ENCODE measurements at regions not wholly inside any gene's neighbourhood (a gene's known extent, or its start where the extent isn't known, plus 50 kb on each side); places are given as distances from the start of the nearest gene placed in this dataset.
A peak's percentile ranks its signal among the peaks of the same experiment; 100 is the strongest.

DNA sequence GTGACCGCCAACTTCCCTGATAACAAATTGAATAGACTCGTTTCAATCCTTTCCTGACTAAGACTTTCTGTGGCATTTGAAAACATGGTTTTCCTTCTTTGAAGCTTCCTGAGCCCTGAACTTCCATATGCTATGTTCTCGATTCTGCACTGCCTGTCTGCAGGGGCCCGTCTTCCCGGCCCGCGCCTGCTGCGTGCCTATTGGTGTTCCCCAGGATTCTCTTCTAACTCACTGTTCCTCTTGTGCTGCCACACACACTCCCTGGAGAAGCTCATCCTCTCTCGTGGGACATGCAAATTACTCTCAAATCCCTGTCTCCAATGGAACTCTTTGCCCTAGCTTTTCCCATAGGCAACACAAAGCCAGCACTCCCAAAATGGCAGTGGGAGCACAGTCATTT is 262.9 kb upstream of the GATB start:
- DNase-seq (ENCODE audit: low read depth, low spot score): no peak

DNA sequence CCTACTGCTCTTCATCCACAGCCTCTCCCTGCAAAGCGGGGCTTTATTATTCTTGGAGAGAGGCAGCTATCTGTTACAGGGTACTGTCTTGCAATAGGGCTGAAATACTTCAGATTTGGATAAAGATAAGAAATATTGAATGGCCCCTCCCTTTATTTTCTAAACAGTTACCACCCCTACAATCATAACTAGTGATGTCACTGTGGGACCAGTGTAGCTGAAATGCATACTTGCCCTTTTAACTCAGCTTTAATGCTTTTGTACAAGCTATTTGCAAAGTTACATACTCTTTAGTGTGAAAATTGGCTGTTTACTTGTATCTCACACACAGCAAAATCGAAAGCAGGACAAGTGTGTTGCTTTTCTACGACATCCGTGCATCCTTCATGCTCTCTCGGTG is 261.7 kb upstream of the GATB start:
- DNase-seq (ENCODE audit: low read depth, low spot score): no peak

DNA sequence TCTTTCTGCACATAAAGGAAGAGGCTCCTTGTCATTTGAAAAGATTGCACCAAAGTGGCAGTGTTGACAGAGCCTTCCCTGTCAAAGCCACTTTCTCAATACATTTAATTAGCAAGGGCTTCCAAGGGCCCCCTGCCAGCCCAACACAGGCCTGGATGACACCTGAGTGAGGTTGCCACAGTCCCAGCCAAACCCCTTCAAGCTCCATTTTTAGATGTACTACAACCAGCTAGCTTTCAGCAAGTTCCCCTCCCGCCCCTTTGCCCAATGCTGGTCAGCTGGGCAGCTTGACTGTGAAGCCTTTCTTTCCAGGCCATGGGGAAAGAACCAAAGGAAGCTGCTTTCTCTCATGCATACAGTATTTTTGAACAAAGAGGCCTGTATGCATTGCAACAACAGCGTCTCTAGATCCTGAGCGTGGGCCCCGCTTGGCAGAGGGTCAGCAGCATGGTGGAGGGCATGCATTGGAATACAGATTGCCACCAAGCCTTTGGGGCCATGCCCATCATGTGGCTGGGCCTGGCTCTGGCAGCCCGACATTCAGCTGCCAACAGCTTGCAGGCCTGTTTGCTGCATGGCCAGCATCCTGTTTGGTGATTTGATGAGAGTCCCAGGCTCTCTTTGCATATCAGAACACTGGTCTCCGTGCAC is 261.1 kb upstream of the GATB start:
- DNase-seq (ENCODE audit: low read depth, low spot score): no peak

DNA sequence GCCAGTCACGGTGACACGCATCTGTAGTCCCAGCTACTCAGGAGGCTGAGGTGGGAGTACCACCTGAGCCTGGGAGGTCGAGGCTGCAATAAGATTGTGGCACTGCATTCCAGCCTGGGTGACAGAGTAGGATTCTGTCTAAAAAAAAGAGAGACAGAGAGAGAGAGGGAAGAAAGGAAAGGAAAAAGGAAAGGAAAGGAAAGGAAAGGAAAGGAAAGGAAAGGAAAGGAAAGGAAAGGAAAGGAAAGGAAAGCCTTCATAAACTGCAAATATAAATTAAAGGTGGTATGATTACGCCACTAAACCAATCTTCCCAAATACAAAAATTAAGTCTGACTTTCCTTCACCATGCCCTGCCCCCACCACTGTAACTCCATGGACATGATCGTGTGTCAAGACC is 259.3 kb upstream of the GATB start:
- DNase-seq (ENCODE audit: low read depth, low spot score): no peak

DNA sequence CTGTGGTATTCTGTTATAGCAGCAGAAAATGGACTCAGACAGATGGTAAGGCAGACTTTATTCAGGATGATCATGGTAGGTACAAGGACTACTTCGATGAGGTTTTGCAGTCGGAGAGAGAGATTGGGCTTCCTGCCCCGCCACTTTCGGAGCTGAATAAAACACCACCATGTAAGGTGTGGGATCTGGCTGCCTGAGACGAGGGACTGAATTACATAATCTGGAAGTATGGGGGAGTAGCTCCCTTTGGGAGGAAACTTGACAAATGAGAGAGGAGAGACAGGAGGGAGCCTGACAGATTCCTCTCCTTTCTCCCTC is 255.5 kb upstream of the GATB start:
- DNase-seq (ENCODE audit: low read depth, low spot score): no peak

DNA sequence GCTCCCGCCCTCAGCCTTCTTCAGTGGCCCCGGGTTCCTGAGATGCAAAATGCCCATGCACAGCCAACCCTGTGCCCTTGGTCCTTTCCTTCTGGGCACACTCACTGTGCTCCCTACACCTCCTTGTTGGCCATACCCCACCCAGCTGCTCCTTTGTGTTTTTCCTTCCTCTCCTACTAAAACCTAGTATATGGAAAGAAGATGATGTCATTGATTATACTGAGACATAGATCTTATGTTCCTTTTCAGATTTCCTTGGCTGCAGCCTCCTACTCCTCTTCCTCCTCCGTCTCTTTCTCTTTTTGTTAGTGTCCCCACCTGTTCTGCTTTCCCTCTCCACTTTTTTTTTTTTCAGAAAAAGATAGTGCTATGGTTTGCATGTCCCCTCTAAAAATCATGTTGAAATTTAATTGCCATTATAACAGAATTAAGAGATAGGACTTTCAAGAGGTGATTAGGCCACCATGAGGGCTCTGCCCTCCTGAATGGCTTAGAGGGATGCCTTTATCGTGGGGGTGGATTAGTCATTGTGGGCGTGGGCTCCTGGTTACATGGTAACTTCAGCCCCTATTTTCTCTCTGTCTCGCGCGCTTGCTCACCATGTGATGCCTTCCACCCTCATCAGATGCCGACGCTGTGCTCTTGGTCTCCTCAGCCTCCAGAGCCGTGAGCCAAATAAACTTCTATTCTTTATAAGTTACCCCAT is 254.9 kb upstream of the GATB start:
- no peak for DNase-seq (ENCODE audit: low read depth, low spot score)

DNA sequence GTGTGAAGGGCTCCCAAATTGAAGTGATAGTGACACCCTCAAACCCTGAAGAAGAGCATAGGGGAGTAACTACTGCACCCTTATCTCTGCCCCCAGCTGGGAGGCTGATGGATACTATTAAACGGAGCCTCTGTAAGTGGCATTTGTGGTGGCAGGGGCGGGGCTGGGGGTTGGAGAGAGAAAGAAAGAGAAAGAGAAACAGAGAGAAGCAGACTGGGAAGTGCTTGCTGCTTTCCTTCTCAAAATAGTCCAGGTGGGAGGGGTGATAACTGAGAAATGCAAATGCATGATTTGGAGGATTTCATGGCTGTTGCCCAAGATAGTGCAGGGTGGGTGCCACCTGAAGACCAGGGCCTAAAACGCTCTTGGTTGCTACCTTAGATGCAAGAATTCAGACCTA is 253.5 kb upstream of the GATB start:
- peak; percentile 2 for DNase-seq (ENCODE audit: low read depth, low spot score)

DNA sequence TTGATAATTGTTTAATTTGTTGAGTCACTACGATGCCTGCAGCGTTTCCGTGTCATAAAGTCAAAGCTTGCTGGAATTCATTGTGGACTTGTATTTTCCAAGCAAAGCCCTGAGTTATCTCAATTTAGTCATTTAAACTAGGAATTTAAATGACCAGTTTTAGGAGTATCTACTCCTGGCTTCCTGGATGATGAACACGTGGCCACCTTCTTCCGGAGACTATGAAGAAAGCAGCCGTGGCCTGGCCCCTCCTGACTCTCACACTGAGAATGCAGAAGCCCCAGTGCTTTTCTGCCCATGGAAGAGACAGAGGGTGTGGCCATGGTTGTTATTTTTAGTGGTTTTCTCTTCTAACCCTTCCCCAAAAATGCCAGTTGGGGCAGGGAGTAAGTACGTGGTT is 250.7 kb upstream of the GATB start:
- no peak for DNase-seq (ENCODE audit: low read depth, low spot score)

DNA sequence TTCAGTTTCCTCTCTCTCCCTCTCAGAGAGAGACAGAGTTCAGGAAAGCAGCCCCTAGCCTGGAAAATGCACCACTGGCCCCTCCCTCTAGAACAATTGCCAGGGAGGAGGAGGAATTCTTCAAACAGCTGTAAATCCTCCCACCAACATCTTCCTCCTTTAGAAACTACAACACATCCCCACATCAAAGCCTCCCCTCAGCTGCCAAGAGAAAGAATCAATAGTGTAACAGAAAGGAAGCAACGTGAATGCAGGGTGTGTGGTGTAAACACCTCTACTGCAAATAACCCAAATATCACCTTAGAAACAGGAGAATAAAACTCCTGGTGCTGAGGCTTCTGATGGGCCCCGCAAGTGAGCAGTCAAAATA is 249.9 kb upstream of the GATB start:
- no peak for DNase-seq (ENCODE audit: low read depth, low spot score)

DNA sequence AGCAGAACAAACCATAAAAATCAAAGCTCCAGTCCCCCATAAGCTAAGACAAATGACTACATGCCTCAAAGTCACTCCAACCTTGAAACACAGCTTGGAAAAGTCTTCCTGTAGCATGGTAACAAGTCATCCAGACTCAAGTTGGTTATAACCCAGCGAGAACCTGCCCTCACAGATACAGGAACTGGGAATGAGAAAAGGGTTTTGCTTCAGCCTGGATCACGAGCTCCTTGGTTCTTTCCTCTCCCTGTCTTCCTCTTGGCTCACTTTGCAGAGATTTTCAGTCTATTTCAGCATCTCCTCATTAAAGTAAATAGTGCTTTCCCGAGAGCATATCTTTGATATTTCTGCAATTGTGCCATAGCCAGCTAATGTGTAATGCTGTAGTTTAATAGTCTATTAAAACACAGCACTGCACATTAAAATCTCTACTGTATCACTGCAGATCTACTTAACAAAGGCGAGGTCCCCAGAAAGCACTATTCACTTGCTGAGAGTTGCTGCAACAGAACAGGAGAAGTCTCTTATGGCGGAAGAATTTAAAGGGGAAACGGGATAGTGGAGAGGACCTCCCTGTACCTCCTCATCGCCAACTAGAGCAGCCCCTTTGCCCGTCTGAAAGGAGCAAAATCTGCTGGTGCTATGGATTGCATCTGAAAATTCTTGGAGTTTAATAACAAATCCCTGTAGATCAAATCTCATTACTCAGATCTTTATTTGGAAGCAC is 249.3 kb upstream of the GATB start:
- no peak for DNase-seq (ENCODE audit: low read depth, low spot score)

DNA sequence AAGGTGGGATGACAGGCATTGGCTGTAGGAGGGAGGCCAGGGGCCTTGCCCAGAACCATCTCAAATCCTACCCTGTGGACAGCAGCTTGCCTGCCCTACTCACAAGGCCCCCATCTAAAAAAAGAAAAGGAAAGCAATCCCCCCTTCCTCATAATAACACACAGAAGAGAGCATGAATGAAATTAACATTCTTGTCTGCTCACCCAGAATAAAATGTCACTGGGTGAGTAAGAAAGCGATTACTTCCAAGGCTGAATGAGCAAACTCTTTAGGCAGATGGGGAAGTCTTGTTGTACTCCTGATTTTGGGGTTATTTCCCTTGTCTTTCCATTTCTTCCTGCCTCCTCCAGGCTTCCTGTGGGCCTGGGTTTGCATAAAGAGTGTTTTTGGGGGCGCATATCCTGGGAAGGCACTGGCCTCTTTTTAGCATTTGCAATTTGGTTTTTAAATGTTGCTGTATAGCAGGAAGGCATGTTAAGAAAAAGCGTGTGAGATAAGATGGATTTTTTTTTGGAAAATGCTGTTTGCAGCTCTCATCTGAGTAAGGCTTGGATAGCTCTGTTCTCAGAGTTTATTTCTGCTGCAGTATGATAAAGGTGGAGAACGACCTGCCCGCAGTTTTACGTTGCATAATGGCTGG is 248.3 kb upstream of the GATB start:
- no peak for DNase-seq (ENCODE audit: low read depth, low spot score)

DNA sequence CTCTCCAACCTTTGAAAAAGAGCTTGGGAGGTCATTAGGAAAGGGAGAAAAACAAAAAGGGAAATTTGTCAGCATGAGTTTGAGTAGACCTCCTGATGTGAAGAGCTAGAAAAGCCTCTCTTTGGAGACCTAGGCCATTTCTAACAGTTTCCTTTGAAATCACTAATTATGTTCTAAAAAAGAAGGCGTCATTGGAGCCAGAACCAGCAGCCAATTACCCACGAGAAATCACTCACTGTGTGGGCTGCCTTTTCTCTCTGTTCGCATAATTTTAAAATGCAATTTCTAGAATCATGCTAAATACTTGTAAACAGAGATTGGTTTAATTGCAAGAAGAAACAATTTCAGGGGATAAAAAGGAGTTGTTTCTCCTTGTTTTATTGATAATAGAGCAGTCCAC is 246.3 kb upstream of the GATB start:
- no peak for DNase-seq (ENCODE audit: low read depth, low spot score)

DNA sequence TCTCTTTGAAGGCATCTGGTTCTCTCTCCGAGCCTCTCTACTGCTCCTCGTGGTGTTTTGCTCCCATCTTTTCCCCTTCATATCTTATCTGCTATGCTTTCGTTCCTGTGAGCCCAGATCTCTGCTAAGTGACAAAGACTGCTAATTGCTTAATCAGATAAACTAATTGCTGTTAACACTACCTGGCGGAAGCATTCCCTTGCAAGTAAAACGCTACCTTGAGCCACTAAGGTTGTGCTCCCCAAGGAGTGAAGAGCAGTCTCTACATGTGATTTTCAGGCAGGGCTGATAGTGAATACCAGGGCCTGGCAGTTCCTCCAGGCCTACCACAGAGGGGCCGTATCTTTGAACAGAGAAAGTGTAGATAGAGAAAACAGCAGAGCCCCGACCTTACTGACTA is 244.0 kb upstream of the GATB start:
- no peak for DNase-seq (ENCODE audit: low read depth, low spot score)

DNA sequence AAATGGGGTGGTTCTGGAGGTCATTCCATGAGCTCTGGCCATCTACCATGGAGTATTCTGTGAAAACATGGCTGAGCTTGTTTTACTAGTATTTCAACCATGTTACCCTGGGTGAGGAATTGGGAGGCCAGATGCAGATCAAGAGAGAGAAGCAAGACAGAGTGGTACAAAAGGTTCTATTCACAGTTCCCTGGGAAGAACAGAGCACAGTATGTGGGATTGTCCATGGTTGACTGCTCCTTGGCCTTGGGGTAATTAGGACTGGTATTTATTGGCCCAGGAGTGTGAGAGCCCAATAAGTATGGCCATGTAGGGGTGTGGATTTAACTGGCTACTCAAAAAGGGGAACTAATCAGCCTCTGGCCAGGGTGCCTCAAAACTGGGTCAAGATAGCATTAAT is 239.7 kb upstream of the GATB start:
- DNase-seq (ENCODE audit: low read depth, low spot score): no peak

DNA sequence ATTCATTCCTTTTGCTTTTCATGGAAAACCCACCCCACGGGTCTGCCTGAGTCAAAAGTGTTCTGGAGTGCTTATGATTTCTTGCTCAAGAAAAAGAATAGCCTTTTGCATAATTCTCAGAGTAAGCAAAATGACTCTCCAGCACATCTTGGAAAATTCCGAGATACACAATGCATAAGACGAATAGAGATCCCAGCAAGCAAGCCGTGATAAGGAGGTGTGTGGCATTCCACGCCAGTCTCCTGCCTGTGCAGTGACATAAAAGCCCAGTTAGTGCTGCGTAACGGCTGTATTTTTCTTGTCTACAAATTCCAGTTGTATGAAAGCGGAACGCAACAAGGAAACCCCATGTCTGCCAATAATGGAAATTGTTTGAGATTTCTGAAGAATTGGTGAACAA is 237.9 kb upstream of the GATB start:
- no peak for DNase-seq (ENCODE audit: low read depth, low spot score)

DNA sequence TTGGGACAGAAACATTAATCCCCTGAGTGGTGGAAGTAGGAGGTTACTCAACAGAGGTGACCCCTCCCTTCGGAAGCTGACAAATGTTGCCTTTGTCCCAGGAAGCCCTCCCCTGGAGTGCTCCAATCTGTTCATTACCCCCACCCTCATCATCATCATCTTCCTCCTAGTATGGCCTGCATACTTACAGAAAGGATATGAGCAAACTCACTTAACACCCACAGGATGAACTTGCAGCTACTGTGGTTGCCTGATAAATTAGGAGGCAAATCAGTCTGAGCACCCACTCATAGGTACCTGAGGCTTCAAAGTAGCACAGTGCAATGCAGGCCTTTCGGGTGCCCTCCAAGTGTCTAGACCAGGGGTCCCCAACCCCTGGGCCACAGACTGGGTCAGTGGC is 236.7 kb upstream of the GATB start:
- DNase-seq (ENCODE audit: low read depth, low spot score): no peak

DNA sequence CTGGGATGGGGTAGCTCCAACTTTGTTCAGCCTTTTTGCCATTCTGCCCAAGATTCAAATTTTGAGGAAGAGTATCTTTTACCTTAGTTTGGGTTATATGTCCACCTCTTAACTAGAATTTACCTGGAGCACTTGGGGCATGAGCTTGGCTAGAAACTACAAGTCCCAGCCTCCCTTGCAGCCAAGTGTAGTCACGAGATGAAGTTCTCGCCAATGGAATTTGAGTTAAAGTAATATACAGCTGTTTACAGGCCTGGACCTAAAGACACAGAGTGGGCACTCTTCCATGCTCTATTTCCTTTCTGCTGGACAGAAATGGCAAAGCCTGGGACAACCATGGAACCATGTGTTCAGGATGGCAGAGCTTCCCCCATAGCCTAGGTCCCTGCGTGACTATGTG is 233.6 kb upstream of the GATB start:
- DNase-seq (ENCODE audit: low read depth, low spot score): no peak

DNA sequence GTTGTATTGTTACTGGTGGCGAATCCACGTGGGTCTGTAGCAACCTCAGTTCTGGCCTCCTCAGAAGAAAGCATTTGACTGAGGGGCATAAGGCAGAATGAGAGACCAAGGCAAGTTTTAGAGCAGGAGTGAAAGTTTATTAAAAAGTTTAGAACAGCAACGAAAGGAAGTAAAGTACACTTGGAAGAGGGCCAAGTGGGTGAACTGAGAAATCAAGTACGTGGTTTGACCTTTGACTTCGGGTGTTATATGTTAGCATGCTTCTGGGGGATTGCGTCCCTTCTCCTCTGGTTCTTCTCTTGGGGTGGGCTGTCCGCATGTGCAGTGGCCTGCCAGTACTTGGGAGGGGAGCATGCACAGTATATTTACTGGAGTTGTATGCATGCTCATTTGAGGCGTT is 232.7 kb upstream of the GATB start:
- DNase-seq (ENCODE audit: low read depth, low spot score): no peak

DNA sequence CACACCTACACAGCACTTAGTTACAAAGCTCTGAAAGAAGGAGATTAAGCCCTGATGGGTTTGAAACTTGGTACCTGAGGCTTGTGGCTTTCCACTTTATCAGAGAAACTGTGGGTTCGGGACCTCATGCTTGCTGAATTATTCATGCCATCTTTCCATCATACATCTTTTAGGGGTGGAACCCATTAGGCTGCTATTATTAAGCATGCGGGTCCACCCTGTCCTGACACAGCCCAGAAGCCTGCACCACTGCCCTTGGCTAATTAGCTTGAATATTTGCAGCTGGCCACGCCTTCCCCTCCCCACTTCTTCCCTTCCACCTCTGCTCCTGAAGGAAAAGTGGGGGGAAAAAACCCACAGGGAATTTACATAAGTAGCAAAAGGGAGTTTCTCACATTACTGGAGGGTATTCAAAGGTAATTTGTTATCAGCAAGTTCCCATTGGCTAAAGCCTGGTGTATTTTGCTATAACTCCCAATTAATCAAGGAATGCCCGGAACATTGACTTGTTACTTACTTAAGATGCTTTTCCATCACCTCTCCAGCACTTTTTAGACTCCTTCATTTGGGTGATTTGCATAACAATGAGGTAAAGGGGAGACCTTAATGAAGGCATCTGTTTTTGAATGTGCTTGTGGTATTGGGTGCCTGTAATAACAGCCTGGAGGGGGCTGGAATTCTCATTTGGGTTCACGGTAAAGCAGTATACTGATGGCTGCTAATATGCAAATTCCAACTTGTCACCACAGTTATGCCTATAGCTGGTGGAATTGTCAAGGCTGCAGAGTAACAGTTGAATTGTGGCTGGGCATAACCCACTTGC is 231.7 kb upstream of the GATB start:
- DNase-seq (ENCODE audit: low read depth, low spot score): no peak

DNA sequence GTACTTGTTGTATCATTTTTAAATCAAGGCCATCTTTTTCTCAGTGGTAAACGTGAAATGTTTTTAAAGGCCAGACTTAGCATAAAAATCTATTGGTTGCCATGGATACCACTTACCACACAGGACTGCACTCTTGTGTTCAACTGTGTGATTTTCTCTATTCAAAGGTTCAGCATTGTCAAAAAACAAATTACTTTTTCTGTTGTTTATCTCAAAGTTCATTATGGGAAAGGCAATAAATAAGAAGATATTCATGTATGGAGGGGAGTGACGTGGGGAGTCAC is 231.0 kb upstream of the GATB start:
- DNase-seq (ENCODE audit: low read depth, low spot score): no peak

DNA sequence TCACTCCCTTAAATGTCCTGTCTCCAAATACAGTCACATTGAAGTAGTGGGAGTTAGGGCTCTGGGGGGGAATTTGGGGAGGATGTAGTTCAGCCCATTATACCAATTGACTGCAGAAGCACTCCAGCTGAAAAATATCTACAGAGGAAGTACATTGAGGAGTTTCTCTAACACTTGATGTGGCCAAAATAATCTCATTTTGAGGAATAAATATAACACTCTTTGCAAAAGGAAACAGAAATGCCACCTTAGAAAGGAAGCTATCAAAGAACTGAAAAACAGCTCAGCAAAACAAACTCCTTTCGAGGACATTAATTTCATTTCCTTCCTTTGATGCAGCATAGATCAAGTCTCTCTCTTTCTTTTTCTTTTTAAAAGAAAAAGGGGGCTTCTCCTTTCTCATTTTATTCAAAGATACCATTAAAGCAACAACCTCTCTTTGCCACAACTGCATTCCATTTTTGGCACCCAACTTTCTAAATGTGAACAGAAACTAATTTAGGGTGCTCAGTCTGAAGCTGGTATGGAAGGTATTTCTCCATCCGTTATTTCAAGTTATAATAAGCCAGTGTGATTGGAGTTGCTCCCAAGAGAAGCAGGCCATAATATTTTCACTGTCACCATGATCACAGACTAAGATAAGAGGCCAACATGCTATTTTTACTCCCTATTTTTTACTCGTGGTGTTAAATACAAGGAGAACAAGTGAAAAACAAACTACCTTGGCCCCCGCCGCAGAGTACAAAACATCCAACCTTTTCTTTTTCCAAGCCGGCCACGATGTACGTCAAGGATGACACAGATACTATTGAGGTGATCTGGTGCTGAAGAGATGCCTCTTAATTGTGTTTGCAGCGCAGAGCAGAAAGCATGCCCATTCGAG is 230.4 kb upstream of the GATB start:
- no peak for DNase-seq (ENCODE audit: low read depth, low spot score)

Measured in activated CD4-positive, CD25-positive, alpha-beta regulatory T cell treated with anti-CD3 and anti-CD28 coated beads, Interleukin-2, amount 50 U/mL, for 16 hours (primary cell).